ENCODE measurements at regions not wholly inside any gene's neighbourhood (a gene's known extent, or its start where the extent isn't known, plus 50 kb on each side); places are given as distances from the start of the nearest gene placed in this dataset.

- TF ChIP-seq CTCF (IDR thresholded peaks at IDR 0.05) = no peak
Observed at GRCh38 chr5:8102714-8103113, 233.8 kb downstream of the MTRR start.

GRCh38 chr5:8114597-8115266 lies 245.8 kb downstream of the MTRR start:
- TF ChIP-seq CTCF (IDR thresholded peaks at IDR 0.05) = no peak

GRCh38 chr5:8123559-8123958 lies 254.6 kb downstream of the MTRR start:
- TF ChIP-seq CTCF (IDR thresholded peaks at IDR 0.05) = no peak

GRCh38 chr5:8134609-8135008 lies 265.7 kb downstream of the MTRR start:
- no peak for TF ChIP-seq CTCF (IDR thresholded peaks at IDR 0.05)

GRCh38 chr5:8135742-8136141 lies 266.8 kb downstream of the MTRR start:
- no peak for TF ChIP-seq CTCF (IDR thresholded peaks at IDR 0.05)

GRCh38 chr5:8136271-8136670 lies 267.3 kb downstream of the MTRR start:
- no peak for TF ChIP-seq CTCF (IDR thresholded peaks at IDR 0.05)

- TF ChIP-seq CTCF (IDR thresholded peaks at IDR 0.05) = no peak
Observed at GRCh38 chr5:8137941-8138550, 269.1 kb downstream of the MTRR start.

Measured in LNCAP (cell line).